Occipital lobe (tissue), 1 donor: ENCODE measurements at regions not wholly inside any gene's neighbourhood (a gene's known extent, or its start where the extent isn't known, plus 50 kb on each side); places are given as distances from the start of the nearest gene placed in this dataset.

ENCODE experiments used
- DNase-seq: peaks from one replicate; lab custom pipeline; 2025; lab: John Stamatoyannopoulos, UW

GRCh38 chr15:94056314-94056713 is 175.0 kb upstream of the MCTP2 start:
- no peak for DNase-seq

DNA sequence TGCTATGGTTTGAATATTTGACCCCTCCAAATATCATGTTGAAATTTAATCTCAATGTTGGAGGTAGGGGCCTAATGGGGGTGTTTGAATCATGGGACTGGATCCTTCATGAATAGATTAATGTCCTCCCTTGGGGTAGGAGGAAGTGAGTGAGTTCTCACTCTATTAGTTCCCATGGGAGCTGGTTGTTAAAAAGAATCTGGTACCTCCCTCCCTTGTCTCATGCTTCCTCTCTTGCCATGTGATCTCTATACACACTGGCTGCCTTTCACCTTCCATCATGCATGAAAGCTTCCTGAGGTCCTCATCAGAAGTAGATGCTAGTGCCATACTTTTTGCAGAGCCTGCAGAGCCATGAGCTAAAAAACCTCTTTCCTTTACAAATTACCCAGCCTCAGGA is 177.7 kb upstream of the MCTP2 start:
- no peak for DNase-seq

DNA sequence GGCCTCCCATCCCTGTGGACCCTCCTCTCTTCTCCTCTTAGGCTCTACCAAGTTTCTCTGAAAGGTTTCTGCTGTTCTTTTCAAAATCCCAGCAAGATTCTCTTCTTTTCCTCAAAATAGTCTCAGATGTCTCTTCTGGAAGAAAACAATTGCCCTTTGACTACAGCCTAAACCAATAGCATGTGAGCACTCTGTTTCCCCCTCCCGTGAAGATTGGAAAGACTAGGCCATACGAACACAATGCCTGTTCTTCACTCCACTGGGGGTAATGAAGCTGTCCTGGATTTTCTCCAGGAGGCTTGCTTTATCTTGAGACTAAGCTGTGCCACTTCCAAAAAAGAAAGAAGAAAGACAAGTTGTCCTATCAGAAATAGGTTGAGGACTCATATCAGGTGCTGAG is 178.7 kb upstream of the MCTP2 start:
- DNase-seq, result no peak

DNA sequence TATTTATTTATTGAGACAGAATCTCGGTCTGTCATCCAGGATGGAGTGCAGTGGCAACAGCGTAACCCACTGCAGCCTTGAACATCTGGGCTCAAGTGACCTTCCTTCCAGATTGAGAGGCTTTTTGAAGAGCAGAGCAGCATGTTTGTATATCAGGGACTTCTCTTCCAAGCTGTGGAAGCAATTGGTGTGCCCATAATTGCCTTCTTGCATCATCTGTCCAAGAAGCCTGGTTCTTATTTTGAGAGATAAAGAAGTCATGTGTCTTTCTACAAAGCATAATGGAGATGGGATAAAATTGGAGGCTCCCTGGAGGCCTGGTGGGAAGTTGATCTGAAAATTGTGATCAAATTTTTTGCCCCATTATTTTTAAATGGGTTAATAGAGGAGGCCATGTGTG is 183.8 kb upstream of the MCTP2 start:
- DNase-seq, result no peak

DNA sequence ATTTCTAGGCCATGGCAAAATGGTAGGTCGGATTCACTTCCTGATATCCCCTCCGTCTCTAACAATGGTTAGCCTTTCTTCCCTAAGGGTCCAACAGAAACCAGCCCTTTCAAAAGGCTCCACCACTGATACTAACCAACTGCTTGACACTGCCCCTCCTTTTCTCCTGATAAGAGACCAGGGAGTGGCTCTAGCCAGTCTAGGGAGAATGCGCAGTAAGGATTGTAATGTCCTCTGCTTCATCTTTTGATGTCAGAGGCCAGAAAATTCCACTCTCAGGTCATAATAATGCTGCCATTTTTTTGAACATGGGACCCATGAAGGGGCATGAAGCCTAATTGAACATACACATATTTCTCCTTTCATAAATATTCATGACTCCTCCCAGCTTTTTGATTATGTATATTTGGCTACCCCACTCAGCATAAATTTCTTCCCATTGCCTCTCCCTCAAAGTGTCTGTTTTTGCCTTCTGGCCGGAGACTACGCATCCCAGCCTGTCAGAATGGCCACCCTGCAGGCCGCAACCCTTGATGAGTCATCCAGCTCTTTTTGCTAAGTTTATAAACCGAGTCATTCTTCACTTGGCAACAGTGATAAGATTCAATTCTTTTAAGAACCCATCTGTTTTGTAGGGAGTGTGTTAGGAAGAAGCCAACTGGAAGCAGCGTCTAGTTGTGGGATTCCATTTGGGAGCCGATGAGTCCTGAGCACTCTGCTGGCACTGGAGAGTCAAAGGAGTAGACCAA is 189.0 kb upstream of the MCTP2 start:
- DNase-seq, result no peak

- no peak for DNase-seq
Measured at GRCh38 chr15:94041746-94042145, 189.6 kb upstream of the MCTP2 start.

DNA sequence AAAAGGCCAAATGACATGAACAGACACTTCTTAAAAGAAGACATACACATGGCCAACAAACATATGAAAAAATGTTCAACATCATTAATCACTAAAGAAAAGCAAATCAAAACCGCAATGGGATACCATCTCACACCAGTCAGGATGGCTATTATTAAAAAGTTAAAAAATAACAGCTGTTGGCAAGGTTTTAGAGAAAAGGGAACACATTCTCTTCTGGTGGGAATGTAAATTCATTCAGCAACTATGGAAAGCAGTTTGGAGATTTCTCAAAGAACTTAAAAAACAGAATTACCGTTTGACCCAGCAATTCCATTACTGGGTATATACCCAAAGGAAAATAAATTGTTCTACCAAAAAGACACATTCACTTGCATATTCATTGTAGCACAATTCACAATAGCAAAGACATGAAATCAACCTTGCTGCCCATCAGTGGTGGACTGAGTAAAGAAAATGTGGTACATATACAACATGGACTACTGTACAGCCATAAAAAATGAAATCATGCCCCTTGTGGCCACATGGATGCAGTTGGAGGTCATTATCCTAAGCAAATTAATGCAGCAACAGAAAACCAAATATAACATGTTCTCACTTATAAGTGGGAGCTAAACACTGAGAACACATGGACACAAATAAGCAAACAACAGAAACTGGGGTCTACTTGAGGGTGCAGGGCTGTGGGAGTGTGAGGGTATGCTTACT is 190.7 kb upstream of the MCTP2 start:
- no peak for DNase-seq

DNA sequence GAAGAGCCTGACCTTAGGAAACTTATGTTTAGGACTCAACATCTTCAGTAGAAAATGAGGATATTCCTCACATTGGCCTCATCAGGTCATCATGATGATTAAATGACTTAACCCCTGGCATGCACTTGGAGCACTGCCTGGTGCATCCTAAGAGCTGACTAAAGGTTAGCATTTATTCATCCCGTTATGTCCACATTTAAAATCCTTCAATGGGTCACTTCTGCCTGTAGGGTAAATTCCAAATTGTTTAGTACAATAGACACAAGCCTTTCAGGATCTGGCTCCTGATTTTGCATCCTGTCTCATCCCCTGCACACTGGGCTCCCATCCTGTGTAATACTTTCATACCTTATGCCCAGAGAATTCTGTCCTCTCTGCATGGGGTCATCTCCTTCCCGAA is 195.2 kb upstream of the MCTP2 start:
- no peak for DNase-seq

- no peak for DNase-seq
Measured at GRCh38 chr15:94033683-94034020, 197.7 kb upstream of the MCTP2 start.

DNA sequence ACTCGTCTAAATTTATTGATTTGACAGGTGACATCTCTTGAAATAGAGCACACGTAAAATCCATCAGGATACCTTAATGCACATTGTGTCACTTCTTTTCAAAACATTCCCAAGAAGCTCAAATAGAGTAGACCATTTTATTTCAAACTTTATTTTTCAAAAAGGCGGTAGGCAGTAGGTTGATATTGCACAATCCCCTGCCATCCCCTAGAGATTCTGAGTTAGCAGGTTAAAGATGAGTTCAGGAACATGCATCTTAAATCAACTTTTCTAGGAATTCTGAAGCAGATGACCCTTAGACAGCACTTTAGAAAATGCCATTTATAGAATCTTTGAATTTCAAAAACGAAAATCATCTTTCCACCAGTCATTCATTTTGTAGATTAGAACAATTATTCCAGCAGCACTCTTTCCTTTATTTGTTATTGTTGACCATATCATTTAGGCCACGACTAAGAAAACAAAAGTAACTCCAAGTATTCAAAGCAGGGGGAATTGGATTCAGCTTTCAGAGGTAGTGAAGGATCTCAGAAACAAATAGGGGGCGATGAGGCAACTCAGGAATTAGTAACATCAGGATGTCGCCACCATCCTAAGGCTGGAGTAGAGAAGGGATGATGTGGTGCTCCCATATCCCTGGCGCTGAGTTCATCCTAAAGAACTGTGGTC is 198.2 kb upstream of the MCTP2 start:
- no peak for DNase-seq

DNA sequence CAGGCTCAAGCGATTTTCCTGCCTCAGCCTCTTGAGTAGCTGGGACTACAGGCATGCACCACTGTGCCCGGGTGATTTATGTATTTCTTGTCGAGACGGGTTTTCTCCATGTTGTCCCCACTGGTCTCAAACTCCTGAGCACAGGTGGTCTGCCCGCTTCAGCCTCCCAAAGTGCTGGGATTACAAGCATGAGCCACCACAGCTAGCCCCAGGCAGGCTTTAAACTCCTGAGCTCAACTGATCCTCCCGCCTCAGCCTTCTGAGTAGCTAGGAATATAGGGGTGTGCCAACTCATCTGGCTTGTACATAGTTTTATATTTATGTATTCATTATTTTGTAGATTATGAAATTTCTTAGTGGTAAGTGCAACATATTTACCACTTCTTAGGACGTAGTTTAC is 198.8 kb upstream of the MCTP2 start:
- DNase-seq, result no peak

- DNase-seq, result no peak
Measured at GRCh38 chr15:94031072-94031471, 200.3 kb upstream of the MCTP2 start.

GRCh38 chr15:94029495-94029894 is 201.9 kb upstream of the MCTP2 start:
- DNase-seq, result no peak

DNA sequence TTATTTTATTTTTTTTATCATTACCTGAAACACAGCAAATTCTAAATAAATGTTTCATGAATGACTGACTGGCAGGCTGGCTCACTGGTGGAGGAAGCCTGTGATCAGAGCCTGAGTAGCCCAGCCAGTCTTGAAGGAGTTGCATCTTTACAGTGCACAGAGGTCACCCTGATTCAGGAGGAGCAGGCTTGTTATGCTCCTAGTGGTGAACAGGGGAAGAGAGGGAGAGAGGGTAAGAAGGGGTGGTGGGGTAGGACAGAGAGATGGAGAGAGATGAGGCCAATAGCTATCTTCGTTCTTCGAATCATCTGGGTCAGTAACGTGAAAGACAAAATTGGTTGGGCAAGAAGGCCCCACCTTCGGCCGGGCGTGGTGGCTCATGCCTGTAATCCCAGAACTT is 202.6 kb upstream of the MCTP2 start:
- no peak for DNase-seq

- no peak for DNase-seq
Measured at GRCh38 chr15:94028121-94028520, 203.2 kb upstream of the MCTP2 start.

GRCh38 chr15:94027581-94027980 is 203.8 kb upstream of the MCTP2 start:
- no peak for DNase-seq

- DNase-seq, result no peak
Measured at GRCh38 chr15:94026458-94027304, 204.7 kb upstream of the MCTP2 start.

- DNase-seq, result no peak
Measured at GRCh38 chr15:94023531-94023930, 207.8 kb upstream of the MCTP2 start.

DNA sequence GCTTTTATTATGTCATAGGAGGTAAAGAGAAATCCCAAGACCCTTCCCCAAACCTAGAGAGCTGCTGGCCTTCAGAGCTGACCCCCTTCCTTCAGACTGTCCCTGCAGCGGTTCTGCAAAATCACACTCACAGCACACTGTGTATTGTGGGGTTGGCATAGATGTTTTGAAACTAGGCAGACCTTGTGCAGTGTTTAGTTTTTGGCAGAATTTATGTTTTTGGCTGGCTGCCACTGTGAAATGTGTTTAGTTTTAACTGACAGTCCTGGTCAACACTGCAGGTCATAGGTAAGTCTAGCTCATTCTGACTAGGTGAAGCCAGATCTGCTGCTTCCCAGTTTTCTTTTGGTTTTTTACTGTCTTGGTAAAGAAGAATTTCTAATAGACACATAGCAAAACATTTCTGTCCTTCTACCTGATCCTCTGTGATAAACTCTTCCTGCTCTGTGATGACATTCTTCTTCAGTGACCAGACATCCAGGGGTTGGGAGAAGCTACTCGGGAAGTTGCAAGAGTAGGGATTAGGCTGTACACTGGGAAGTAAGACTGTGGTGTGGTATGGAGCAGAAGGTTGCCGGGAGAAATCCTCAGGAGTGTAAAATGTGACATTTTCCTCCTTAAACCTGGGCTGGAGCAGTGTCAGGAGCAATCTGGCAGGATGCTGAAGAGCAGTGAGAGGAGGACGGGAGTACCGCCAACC is 209.6 kb upstream of the MCTP2 start:
- DNase-seq, result no peak

DNA sequence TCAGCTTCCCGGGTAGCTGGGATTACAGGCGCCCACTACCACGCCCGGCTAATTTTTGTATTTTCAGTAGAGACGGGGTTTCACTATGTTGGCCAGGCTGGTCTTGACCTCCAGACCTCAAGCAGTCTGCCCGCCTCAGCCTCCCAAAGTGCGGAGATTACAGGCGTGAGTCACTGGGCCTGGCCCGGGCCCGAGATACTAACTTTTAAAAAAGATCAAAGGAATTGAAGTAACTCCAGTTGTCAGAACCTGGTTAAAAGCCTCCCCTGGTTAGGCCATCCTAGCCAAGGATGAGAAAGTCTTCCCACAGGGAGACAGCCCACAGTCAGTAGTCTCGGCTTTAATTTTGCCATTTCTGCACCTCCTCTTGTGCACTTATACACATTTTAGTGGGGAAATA is 212.3 kb upstream of the MCTP2 start:
- no peak for DNase-seq

GRCh38 chr15:94015324-94015723 is 216.0 kb upstream of the MCTP2 start:
- no peak for DNase-seq
